ENCODE measurements at regions not wholly inside any gene's neighbourhood (a gene's known extent, or its start where the extent isn't known, plus 50 kb on each side); places are given as distances from the start of the nearest gene placed in this dataset.
"Not testable (repeated sequence)": the region's sequence is repeated elsewhere in the genome, so short reads cannot be mapped to it uniquely, and the experiment has no call there.

GRCh38 chr4:181820553-181820952 lies 422.6 kb upstream of the TENM3 start:
- DNase-seq (ENCODE audit: low spot score) = no peak

GRCh38 chr4:181821039-181822004 lies 421.9 kb upstream of the TENM3 start:
- no peak for DNase-seq (ENCODE audit: low spot score)

- no peak for DNase-seq (ENCODE audit: low spot score)
These were observed 421.2 kb upstream of the TENM3 start for GRCh38 chr4:181822005-181822375.

GRCh38 chr4:181823183-181823582 lies 420.0 kb upstream of the TENM3 start:
- DNase-seq (ENCODE audit: low spot score) = no peak

- DNase-seq (ENCODE audit: low spot score) = no peak
These were observed 419.6 kb upstream of the TENM3 start for GRCh38 chr4:181823645-181824044.

- no peak for DNase-seq (ENCODE audit: low spot score)
These were observed 417.6 kb upstream of the TENM3 start for GRCh38 chr4:181825564-181825963.

GRCh38 chr4:181827246-181827645 lies 416.0 kb upstream of the TENM3 start:
- DNase-seq (ENCODE audit: low spot score) = no peak

GRCh38 chr4:181830404-181831035 lies 412.7 kb upstream of the TENM3 start:
- no peak for DNase-seq (ENCODE audit: low spot score)

- no peak for DNase-seq (ENCODE audit: low spot score)
These were observed 409.1 kb upstream of the TENM3 start for GRCh38 chr4:181834071-181834470.

GRCh38 chr4:181835348-181835747 lies 407.9 kb upstream of the TENM3 start:
- DNase-seq (ENCODE audit: low spot score) = no peak

GRCh38 chr4:181838253-181838652 lies 404.9 kb upstream of the TENM3 start:
- no peak for DNase-seq (ENCODE audit: low spot score)

GRCh38 chr4:181843797-181844196 lies 399.4 kb upstream of the TENM3 start:
- not testable (repeated sequence) for DNase-seq (ENCODE audit: low spot score)

- DNase-seq (ENCODE audit: low spot score) = no peak
These were observed 397.6 kb upstream of the TENM3 start for GRCh38 chr4:181845617-181846016.

- no peak for DNase-seq (ENCODE audit: low spot score)
These were observed 396.3 kb upstream of the TENM3 start for GRCh38 chr4:181846934-181847333.

GRCh38 chr4:181848357-181848756 lies 394.8 kb upstream of the TENM3 start:
- no peak for DNase-seq (ENCODE audit: low spot score)

GRCh38 chr4:181849472-181849871 lies 393.7 kb upstream of the TENM3 start:
- DNase-seq (ENCODE audit: low spot score) = no peak

- DNase-seq (ENCODE audit: low spot score) = no peak
These were observed 389.2 kb upstream of the TENM3 start for GRCh38 chr4:181853881-181854511.

GRCh38 chr4:181855307-181855706 lies 387.9 kb upstream of the TENM3 start:
- no peak for DNase-seq (ENCODE audit: low spot score)

- DNase-seq (ENCODE audit: low spot score) = not testable (repeated sequence)
These were observed 385.7 kb upstream of the TENM3 start for GRCh38 chr4:181857471-181857870.

- DNase-seq (ENCODE audit: low spot score) = no peak
These were observed 384.5 kb upstream of the TENM3 start for GRCh38 chr4:181858741-181859140.

GRCh38 chr4:181859439-181859838 lies 383.8 kb upstream of the TENM3 start:
- no peak for DNase-seq (ENCODE audit: low spot score)

- DNase-seq (ENCODE audit: low spot score) = no peak
These were observed 383.0 kb upstream of the TENM3 start for GRCh38 chr4:181860157-181860556.

- no peak for DNase-seq (ENCODE audit: low spot score)
These were observed 382.5 kb upstream of the TENM3 start for GRCh38 chr4:181860668-181861067.

All from left forelimb (tissue), 1 donor.